A673 (cell line): ENCODE measurements at regions not wholly inside any gene's neighbourhood (a gene's known extent, or its start where the extent isn't known, plus 50 kb on each side); places are given as distances from the start of the nearest gene placed in this dataset.

Experiments used
- EZH2 ChIP-seq: fragments of 200-600 bp; sonication (generic); IDR thresholded peaks from 2 replicates; pipeline ENCODE4 v1.6.1; 2017; ENCODE audit warnings: borderline replicate concordance, low read depth, mild to moderate bottlenecking, mixed read lengths, antibody characterized with exemption, low read length; ENCODE audit not compliant: poor library complexity, severe bottlenecking
- TF ChIP-seq, protein P1 (sequence below): fragments of 300-800, 200-600 bp; sonication (generic); conservative IDR thresholded peaks from 2 replicates; pipeline ENCODE4 v1.5.1; 2017; ENCODE audit warnings: low read depth, mild to moderate bottlenecking, antibody characterized with exemption, low read length, moderate library complexity, mixed read lengths

DNA sequence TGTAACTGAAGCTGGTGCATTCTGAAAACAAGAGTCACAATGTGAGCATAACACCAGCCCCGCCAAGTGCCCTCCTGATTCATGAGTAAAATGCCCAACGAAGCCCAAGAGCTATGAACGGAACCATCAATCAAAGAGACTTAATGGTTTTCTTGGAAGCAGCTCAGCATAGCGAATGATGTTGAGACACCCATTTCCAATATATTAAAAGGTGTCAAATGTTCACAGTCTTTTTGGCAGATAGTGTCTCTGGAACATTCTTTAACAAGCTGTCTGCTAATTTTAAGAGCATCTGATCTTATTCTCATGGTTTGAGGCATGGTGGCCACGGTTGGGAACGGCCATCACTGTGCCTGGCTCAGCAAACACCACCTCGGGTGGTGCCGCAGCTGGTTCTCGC lies 133.4 kb upstream of the USP29 start:
- TF ChIP-seq EZH2 = no peak
- TF ChIP-seq, protein P1, sequence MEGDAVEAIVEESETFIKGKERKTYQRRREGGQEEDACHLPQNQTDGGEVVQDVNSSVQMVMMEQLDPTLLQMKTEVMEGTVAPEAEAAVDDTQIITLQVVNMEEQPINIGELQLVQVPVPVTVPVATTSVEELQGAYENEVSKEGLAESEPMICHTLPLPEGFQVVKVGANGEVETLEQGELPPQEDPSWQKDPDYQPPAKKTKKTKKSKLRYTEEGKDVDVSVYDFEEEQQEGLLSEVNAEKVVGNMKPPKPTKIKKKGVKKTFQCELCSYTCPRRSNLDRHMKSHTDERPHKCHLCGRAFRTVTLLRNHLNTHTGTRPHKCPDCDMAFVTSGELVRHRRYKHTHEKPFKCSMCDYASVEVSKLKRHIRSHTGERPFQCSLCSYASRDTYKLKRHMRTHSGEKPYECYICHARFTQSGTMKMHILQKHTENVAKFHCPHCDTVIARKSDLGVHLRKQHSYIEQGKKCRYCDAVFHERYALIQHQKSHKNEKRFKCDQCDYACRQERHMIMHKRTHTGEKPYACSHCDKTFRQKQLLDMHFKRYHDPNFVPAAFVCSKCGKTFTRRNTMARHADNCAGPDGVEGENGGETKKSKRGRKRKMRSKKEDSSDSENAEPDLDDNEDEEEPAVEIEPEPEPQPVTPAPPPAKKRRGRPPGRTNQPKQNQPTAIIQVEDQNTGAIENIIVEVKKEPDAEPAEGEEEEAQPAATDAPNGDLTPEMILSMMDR = no peak
